NCI-H524 treated with DMSO at 0.1 percent for 48 hours (cell line): ENCODE measurements at regions not wholly inside any gene's neighbourhood (a gene's known extent, or its start where the extent isn't known, plus 50 kb on each side); places are given as distances from the start of the nearest gene placed in this dataset.

Experiments
- DNase-seq: peaks from one replicate; lab custom pipeline; 2025; lab: John Stamatoyannopoulos, UW

DNA sequence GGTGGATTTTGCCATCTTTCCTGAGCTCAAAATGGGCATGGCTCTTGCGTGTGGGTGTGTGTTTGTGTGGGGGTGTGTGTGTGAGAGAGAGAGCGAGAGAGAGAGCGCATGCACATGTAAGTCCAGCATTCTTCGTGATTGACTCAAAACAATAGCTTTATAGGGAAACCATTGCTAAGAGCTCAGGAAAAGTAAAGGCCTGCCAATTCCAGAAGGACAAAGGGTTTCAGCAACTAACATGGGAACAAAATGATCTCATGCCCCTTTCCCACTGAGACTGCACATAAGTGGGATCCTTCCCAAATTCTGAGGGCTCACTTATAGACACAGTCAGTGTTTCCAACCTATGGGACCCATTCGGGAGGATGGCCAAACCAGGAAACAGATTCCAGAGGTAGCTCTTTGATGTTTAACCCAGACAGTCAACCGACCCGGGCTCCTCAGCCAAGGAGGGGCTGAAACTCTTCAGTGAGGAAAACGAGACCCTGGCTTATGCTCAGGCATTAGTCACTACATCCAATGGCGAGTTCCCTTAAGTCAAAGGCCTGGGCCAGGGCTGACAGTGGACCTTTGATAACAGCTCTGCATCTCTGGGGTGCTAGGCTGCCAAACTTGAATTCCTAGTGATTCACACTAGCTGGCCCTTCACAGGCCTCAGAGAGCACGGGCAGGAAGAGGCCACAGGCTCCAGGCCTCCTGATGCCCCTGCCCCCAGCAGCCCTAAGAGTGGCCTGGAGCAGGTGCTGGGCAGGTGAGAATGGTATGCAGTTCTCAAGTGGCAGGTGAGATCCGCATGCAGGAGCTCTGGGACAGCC lies 305.0 kb upstream of the C2CD4B start:
- DNase-seq, result no peak

- DNase-seq, result no peak
Measured at GRCh38 chr15:62472616-62473299, 307.7 kb upstream of the C2CD4B start.

GRCh38 chr15:62474021-62474770 lies 309.1 kb upstream of the C2CD4B start:
- DNase-seq, result no peak

- no peak for DNase-seq
Measured at GRCh38 chr15:62474771-62475124, 309.7 kb upstream of the C2CD4B start.

DNA sequence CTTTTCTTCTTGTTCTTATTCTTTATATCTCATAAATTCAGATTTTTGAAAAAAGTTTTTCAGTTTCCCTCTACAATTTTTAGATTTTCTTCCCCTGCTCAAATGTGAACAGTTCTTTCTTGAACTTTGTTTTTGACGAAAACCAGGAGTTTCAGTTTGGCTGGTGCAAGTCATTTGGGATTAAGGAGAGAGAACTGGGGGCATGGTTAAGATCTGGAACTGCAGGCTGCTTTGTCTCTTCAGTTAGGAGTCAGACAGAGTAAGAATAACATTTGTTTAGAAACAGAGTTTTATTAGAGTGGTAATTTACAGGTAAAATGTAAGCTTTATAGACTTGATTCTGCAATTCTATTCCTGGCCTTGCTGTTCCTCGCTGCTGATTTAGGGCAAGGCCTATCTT lies 310.5 kb upstream of the C2CD4B start:
- no peak for DNase-seq

- no peak for DNase-seq
Measured at GRCh38 chr15:62476163-62476562, 311.1 kb upstream of the C2CD4B start.

GRCh38 chr15:62477929-62478328 lies 312.8 kb upstream of the C2CD4B start:
- no peak for DNase-seq

- DNase-seq, result peak; percentile 3
Measured at GRCh38 chr15:62482785-62483429, 317.8 kb upstream of the C2CD4B start.

DNA sequence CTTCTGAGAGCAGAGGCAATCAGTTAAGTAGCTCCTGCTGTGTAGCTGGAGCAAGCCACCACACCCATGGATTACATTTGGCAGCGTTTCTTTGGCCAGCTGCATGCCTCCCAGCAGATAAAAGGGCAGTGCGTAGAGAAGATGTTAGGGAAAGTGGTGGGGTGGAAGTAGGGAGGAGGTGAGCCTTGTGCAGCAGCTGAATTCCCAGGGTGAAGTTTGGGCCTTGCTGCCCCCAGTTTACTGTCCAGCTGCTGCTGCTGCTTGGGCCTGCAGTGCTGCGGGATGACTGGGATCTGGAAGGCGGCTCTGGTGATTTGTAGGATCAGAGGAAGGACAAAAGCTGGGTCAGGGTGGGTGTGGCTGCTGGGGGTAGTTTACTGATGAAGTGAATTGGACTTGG lies 318.7 kb upstream of the C2CD4B start:
- no peak for DNase-seq

DNA sequence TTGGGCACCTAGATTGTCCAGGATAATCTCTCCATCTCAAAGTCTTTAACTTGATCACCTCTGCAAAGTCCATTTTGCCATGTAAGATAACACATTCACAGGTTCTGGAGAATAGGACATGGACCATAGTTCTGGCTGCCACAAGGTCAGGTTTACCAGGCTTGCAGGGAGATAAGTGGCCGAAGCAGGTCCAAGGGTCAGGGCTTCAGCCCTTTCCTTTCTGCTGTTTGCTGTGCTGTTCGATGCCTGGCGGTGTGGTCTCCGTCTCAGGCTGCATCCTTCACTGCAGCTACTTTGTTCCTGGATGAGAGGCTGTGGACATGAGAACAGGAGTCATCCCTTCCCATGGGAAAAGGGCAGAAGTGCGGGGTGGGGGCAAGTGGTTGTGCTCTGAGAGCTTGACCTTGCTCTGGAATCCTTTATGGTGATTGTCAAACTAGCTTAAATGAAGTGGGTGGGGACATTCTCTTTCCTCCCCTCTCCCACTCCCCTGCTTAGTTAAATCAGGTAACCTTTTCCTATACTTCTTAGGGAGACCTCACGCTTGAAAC lies 320.2 kb upstream of the C2CD4B start:
- no peak for DNase-seq

- no peak for DNase-seq
Measured at GRCh38 chr15:62486041-62486440, 321.0 kb upstream of the C2CD4B start.

GRCh38 chr15:62488387-62488786 lies 323.3 kb upstream of the C2CD4B start:
- DNase-seq, result no peak

- no peak for DNase-seq
Measured at GRCh38 chr15:62491642-62492041, 326.6 kb upstream of the C2CD4B start.

- peak; percentile 10 for DNase-seq
Measured at GRCh38 chr15:62492900-62493299, 327.8 kb upstream of the C2CD4B start.

DNA sequence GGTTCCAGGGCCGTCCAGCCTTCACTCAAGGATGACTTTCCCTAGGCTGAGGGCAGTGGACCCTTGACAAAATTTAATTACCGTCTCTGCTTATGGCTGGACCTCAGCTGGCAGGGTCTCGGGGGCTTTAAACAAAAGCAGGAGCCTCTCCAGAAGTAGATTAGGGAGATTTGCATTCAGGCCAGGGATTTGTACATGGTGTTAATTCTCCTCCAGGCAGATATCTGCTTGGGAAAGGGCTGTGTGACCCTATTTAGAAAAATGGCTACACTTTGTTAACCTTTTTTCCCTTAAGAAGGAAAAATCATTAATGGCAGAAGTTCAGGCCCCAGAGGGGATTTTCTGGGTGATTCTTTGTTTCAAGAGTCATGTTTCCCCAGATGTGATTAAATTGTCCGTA lies 329.1 kb upstream of the C2CD4B start:
- DNase-seq, result no peak

DNA sequence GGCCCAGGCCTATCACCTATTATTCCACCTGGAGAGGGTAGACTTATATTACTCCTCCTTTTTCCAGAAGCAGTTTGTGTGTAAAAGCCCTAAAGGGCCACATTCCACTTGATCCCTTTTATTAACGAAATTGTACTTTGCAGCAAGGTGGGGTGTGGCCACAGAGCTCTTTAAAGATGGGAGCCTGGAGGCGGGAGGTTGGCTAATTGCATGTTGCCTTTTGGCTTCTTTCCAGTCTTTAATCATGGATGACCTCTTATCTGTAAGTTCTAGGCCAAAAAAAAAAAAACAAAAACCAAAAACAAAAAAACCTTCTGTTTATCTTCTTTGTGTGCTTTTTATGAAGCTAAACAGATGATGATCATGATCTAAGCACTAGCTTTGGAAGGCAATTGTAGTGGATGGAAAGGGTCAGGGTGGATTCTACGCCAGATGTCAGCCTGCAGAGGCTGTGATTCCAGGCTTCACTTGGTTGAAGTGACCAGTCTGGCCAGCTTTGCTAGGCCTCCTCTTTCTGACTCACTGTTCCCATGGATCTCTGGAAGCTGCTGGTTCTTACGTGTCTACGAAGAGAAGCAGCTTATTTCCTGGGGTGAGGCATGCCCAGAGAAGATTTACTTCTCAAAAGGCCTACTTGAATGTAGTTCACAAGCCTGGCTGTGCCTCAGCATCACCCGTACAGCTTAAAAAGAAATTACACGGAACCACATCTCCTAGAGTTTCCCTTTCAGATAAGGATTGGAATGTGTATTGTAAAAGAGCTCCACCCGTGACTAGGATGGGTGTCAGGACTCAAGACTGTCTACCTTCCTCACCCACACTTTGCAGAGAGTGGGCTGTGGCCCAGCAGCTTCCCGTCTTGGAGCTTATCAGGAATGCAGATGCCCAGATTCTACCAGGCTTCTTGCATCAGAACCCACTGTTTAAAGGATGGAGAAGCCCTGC lies 330.9 kb upstream of the C2CD4B start:
- no peak for DNase-seq

- DNase-seq, result no peak
Measured at GRCh38 chr15:62497356-62497755, 332.3 kb upstream of the C2CD4B start.

DNA sequence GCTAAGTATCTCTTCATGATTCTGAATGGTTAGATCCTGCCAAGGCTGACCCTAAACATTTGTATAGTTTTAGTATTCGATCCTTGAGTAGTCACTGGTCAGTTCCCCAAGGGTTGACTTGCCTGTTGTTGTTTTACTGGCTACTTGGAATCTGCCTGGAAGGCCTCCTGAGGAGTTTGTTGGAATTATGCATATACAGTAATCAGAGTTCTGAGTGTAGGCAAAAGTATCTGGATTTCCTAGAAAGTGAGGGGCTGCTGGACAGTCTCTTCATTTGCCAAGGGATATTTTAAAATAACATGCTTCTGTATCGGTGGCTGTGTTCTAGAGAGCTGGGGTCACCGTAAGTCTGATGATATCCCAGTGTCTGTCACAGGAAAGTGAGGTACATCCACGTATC lies 333.2 kb upstream of the C2CD4B start:
- DNase-seq, result no peak

DNA sequence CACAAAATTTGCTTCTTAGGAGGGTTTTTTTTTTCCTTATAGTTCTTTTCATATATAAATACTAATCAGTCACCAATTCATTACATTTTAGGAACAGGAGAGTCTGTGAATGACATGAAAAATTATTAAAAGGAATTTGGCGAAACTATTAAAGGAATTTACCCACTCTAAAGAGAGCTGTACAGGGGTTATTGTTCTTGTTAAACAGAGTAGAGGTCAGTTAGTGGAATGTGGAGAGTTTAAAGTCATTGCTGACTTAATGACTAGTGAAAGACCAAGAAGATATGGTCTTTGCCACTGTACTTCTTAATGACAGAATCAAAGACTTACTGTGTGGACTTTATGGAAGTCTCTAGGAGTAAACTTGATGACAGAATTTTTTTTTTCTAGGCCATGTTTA lies 333.6 kb upstream of the C2CD4B start:
- DNase-seq, result no peak

DNA sequence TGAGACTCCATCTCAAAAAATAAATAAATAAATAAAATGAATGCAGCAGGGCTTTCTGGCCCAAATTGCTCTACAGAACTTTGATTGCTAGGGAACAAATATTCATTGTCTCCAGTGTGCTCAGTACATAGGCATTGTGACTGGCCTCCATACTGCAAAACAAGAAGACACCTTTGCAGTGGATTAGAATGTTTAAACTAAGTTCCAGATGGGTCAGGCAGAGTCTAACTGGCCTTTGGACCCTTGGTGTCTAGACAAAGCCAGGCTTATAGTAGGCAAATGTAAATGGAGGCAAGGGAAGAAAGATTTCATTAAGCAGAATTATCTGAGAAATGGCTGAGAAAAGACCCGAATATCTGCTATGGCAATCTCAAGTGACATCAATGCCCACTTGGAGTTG lies 335.2 kb upstream of the C2CD4B start:
- DNase-seq, result no peak

DNA sequence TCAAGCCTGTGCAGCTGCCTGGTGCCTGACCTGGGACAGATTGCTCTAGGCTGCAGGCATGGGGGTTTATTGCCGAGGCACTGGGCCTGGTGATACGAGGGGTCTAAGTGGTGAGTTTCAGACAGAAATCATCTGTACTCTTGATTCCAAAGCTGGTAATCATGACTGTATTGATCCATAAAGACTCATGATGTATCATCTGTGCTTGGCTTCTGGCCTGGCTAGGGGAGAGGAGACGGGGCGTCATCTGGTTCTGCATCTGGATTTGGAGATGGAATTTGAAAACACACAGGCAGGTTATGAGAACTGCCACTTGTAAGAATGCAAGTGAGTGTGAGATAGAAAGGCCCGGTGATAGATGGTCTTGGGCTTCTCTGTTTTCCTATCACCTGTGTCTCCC lies 337.4 kb upstream of the C2CD4B start:
- no peak for DNase-seq
